Muscle layer of colon (tissue), 2 donors: ENCODE measurements at regions not wholly inside any gene's neighbourhood (a gene's known extent, or its start where the extent isn't known, plus 50 kb on each side); places are given as distances from the start of the nearest gene placed in this dataset.

ENCODE experiments used
- H3K27ac ChIP-seq: one replicate; pipeline ENCODE4 v1.7.0; 2013; ENCODE audit warnings: low read depth, mild to moderate bottlenecking, low read length, moderate library complexity
- H3K27me3 ChIP-seq, 2 donors: one replicate each; pipeline ENCODE4 v1.7.0; 2013; ENCODE audit warnings: low read length in 2 of 2, mild to moderate bottlenecking in 2 of 2; ENCODE audit not compliant: insufficient read depth in 2 of 2, control insufficient read depth in 1 of 2
- H3K36me3 ChIP-seq: one replicate; pipeline ENCODE4 v1.7.0; 2013; ENCODE audit warnings: mild to moderate bottlenecking, low read length; ENCODE audit not compliant: insufficient read depth
- H3K4me1 ChIP-seq: one replicate; pipeline ENCODE4 v1.7.0; 2013; ENCODE audit warnings: mild to moderate bottlenecking, low read length; ENCODE audit not compliant: insufficient read depth
- H3K4me3 ChIP-seq, 2 donors: one replicate each; pipeline ENCODE4 v1.7.0; 2013; ENCODE audit warnings: low read length in 2 of 2, low read depth in 1 of 2, mild to moderate bottlenecking in 1 of 2, moderate library complexity in 1 of 2
- H3K9ac ChIP-seq: one replicate; pipeline ENCODE4 v1.7.0; 2013; ENCODE audit warnings: low read length
- H3K9me3 ChIP-seq: one replicate; pipeline ENCODE4 v1.7.0; 2013; ENCODE audit warnings: mild to moderate bottlenecking, low read length
- donor health status: abdominal sarcoma.
- donor health status: Adenocarcinoma of cecum.

- H3K27me3 ChIP-seq, result no peaks in the 10 kb centered on the region
- no peak overlapping the region for H3K4me3 ChIP-seq
- no peaks in the 10 kb centered on the region for H3K9me3 ChIP-seq
- H3K27ac ChIP-seq, result no peak overlapping the region
- no peaks in the 10 kb centered on the region for H3K36me3 ChIP-seq
- no peaks in the 10 kb centered on the region for H3K4me1 ChIP-seq
- no peak overlapping the region for H3K9ac ChIP-seq
These were observed 512.5 kb downstream of the ETV1 start for GRCh38 chr7:13476881-13477444.

- Histone ChIP-seq H3K4me1 (no peaks in the 10 kb centered on the region), H3K27me3 (no peaks in the 10 kb centered on the region), H3K4me3 (no peak overlapping the region), H3K36me3 (no peaks in the 10 kb centered on the region), H3K27ac (no peak overlapping the region), H3K9me3 (no peaks in the 10 kb centered on the region), H3K9ac (no peak overlapping the region)
These were observed 500.1 kb downstream of the ETV1 start for GRCh38 chr7:13489386-13489785.

GRCh38 chr7:13496976-13497375 is 492.5 kb downstream of the ETV1 start:
- no peaks in the 10 kb centered on the region for H3K4me1 ChIP-seq
- no peaks in the 10 kb centered on the region for H3K9me3 ChIP-seq
- H3K9ac ChIP-seq, result no peak overlapping the region
- H3K27me3 ChIP-seq, result no peaks in the 10 kb centered on the region
- no peak overlapping the region for H3K4me3 ChIP-seq
- no peaks in the 10 kb centered on the region for H3K36me3 ChIP-seq
- H3K27ac ChIP-seq, result no peak overlapping the region

GRCh38 chr7:13508586-13508985 is 480.9 kb downstream of the ETV1 start:
- no peaks in the 10 kb centered on the region for H3K27me3 ChIP-seq
- no peaks in the 10 kb centered on the region for H3K36me3 ChIP-seq
- no peak overlapping the region for H3K27ac ChIP-seq
- H3K4me3 ChIP-seq, result no peak overlapping the region
- H3K9me3 ChIP-seq, result no peaks in the 10 kb centered on the region
- no peaks in the 10 kb centered on the region for H3K4me1 ChIP-seq
- H3K9ac ChIP-seq, result no peak overlapping the region

- Histone ChIP-seq H3K4me3 (no peak overlapping the region), H3K27ac (no peak overlapping the region), H3K27me3 (no peaks in the 10 kb centered on the region), H3K36me3 (no peaks in the 10 kb centered on the region), H3K9ac (no peak overlapping the region), H3K4me1 (no peaks in the 10 kb centered on the region), H3K9me3 (no peaks in the 10 kb centered on the region)
These were observed 470.7 kb downstream of the ETV1 start for GRCh38 chr7:13518738-13519137.

GRCh38 chr7:13524076-13524475 is 465.4 kb downstream of the ETV1 start:
- Histone ChIP-seq H3K4me3 (no peak overlapping the region), H3K4me1 (no peaks in the 10 kb centered on the region), H3K27ac (no peak overlapping the region), H3K9ac (no peak overlapping the region), H3K36me3 (no peaks in the 10 kb centered on the region), H3K9me3 (no peaks in the 10 kb centered on the region), H3K27me3 (no peaks in the 10 kb centered on the region)

- Histone ChIP-seq H3K27me3 (no peaks in the 10 kb centered on the region), H3K9ac (no peak overlapping the region), H3K27ac (no peak overlapping the region), H3K9me3 (no peaks in the 10 kb centered on the region), H3K36me3 (no peaks in the 10 kb centered on the region), H3K4me1 (no peaks in the 10 kb centered on the region), H3K4me3 (no peak overlapping the region)
These were observed 457.3 kb downstream of the ETV1 start for GRCh38 chr7:13532028-13532753.

- no peak overlapping the region for H3K27ac ChIP-seq
- H3K4me3 ChIP-seq, result no peak overlapping the region
- H3K27me3 ChIP-seq, result no peaks in the 10 kb centered on the region
- H3K36me3 ChIP-seq, result no peaks in the 10 kb centered on the region
- no peak overlapping the region for H3K9ac ChIP-seq
- no peaks in the 10 kb centered on the region for H3K9me3 ChIP-seq
- H3K4me1 ChIP-seq, result no peaks in the 10 kb centered on the region
These were observed 450.8 kb downstream of the ETV1 start for GRCh38 chr7:13538669-13539068.

GRCh38 chr7:13540429-13540828 is 449.0 kb downstream of the ETV1 start:
- Histone ChIP-seq H3K36me3 (no peaks in the 10 kb centered on the region), H3K27me3 (no peaks in the 10 kb centered on the region), H3K9ac (no peak overlapping the region), H3K4me3 (no peak overlapping the region), H3K4me1 (no peaks in the 10 kb centered on the region), H3K27ac (no peak overlapping the region), H3K9me3 (no peaks in the 10 kb centered on the region)

GRCh38 chr7:13541326-13541725 is 448.1 kb downstream of the ETV1 start:
- Histone ChIP-seq H3K36me3 (no peaks in the 10 kb centered on the region), H3K27ac (no peak overlapping the region), H3K9me3 (no peaks in the 10 kb centered on the region), H3K4me1 (no peaks in the 10 kb centered on the region), H3K9ac (no peak overlapping the region), H3K4me3 (no peak overlapping the region), H3K27me3 (no peaks in the 10 kb centered on the region)

- Histone ChIP-seq H3K9ac (no peak overlapping the region), H3K27ac (no peak overlapping the region), H3K27me3 (no peaks in the 10 kb centered on the region), H3K36me3 (no peaks in the 10 kb centered on the region), H3K4me1 (no peaks in the 10 kb centered on the region), H3K4me3 (no peak overlapping the region), H3K9me3 (no peaks in the 10 kb centered on the region)
These were observed 447.0 kb downstream of the ETV1 start for GRCh38 chr7:13542451-13542850.

GRCh38 chr7:13551503-13551902 is 438.0 kb downstream of the ETV1 start:
- Histone ChIP-seq H3K9ac (no peak overlapping the region), H3K4me3 (no peak overlapping the region), H3K36me3 (no peaks in the 10 kb centered on the region), H3K27ac (no peak overlapping the region), H3K27me3 (no peaks in the 10 kb centered on the region), H3K4me1 (no peaks in the 10 kb centered on the region), H3K9me3 (no peaks in the 10 kb centered on the region)
